GM18499 (cell line): ENCODE measurements at regions not wholly inside any gene's neighbourhood (a gene's known extent, or its start where the extent isn't known, plus 50 kb on each side); places are given as distances from the start of the nearest gene placed in this dataset.
A peak's percentile ranks its signal among the peaks of the same experiment; 100 is the strongest.
"Not testable (repeated sequence)": the region's sequence is repeated elsewhere in the genome, so short reads cannot be mapped to it uniquely, and the experiment has no call there.

Source experiments
- ATAC-seq: cut with Tn5 transposase; IDR thresholded peaks from one replicate; pipeline ENCODE4 v1.9.1; 2021; ENCODE audit warnings: moderate number of reproducible peaks; ENCODE audit not compliant: insufficient read depth, unreplicated experiment

GRCh38 chr1:120941066-120941465 lies 51.5 kb downstream of the PPIAL4A start:
- ATAC-seq = not testable (repeated sequence)

GRCh38 chr1:120941836-120942217 lies 52.3 kb downstream of the PPIAL4A start:
- ATAC-seq = not testable (repeated sequence)

GRCh38 chr1:120942218-120942944 lies 52.8 kb downstream of the PPIAL4A start:
- ATAC-seq = peak; percentile 64

GRCh38 chr1:120942945-120943319 lies 53.4 kb downstream of the PPIAL4A start:
- not testable (repeated sequence) for ATAC-seq

- not testable (repeated sequence) for ATAC-seq
Observed at GRCh38 chr1:120944691-120945090, 55.1 kb downstream of the PPIAL4A start.

GRCh38 chr1:120945122-120945521 lies 55.6 kb downstream of the PPIAL4A start:
- ATAC-seq = not testable (repeated sequence)

- ATAC-seq = not testable (repeated sequence)
Observed at GRCh38 chr1:120947114-120947513, 57.5 kb downstream of the PPIAL4A start.

GRCh38 chr1:120949724-120950123 lies 60.2 kb downstream of the PPIAL4A start:
- not testable (repeated sequence) for ATAC-seq

- not testable (repeated sequence) for ATAC-seq
Observed at GRCh38 chr1:120950633-120951032, 61.1 kb downstream of the PPIAL4A start.

GRCh38 chr1:120951100-120951499 lies 61.5 kb downstream of the PPIAL4A start:
- not testable (repeated sequence) for ATAC-seq

- not testable (repeated sequence) for ATAC-seq
Observed at GRCh38 chr1:120952207-120952870, 62.8 kb downstream of the PPIAL4A start.

GRCh38 chr1:120952871-120953265 lies 63.3 kb downstream of the PPIAL4A start:
- ATAC-seq = not testable (repeated sequence)

- ATAC-seq = no peak
Observed at GRCh38 chr1:120954736-120955135, 65.2 kb downstream of the PPIAL4A start.

- ATAC-seq = not testable (repeated sequence)
Observed at GRCh38 chr1:120955961-120956360, 66.4 kb downstream of the PPIAL4A start.

- not testable (repeated sequence) for ATAC-seq
Observed at GRCh38 chr1:120966018-120966417, 76.4 kb downstream of the PPIAL4A start.

- not testable (repeated sequence) for ATAC-seq
Observed at GRCh38 chr1:120972863-120973262, 83.3 kb downstream of the PPIAL4A start.

GRCh38 chr1:120973836-120974235 lies 84.3 kb downstream of the PPIAL4A start:
- not testable (repeated sequence) for ATAC-seq

GRCh38 chr1:120977279-120977678 lies 87.7 kb downstream of the PPIAL4A start:
- not testable (repeated sequence) for ATAC-seq

- not testable (repeated sequence) for ATAC-seq
Observed at GRCh38 chr1:120981489-120982094, 92.0 kb downstream of the PPIAL4A start.

GRCh38 chr1:120994614-120995013 lies 105.0 kb downstream of the PPIAL4A start:
- not testable (repeated sequence) for ATAC-seq

GRCh38 chr1:120995025-120995424 lies 105.5 kb downstream of the PPIAL4A start:
- ATAC-seq = not testable (repeated sequence)
